ENCODE measurements at regions not wholly inside any gene's neighbourhood (a gene's known extent, or its start where the extent isn't known, plus 50 kb on each side); places are given as distances from the start of the nearest gene placed in this dataset.

- H3F3A ChIP-seq (ENCODE audit: insufficient read depth) = peaks cover 17% of the 10 kb centered on the region; the same call in 1 of the 2 replicates
- WGBS, 2 experiments (ENCODE audit: low coverage in 1 of 2, low lambda C conversion rate in 2 of 2, missing lambda C conversion rate in 2 of 2) = 77% methylated on average over 3 of the region's 3 CpGs
- DNase-seq = no peak
- H3K4me3 ChIP-seq = no peak overlapping the region
- H4K20me1 ChIP-seq (ENCODE audit: insufficient read depth) = no peaks in the 10 kb centered on the region
- no peak overlapping the region for H2AFZ ChIP-seq
- no peaks in the 10 kb centered on the region for H3K79me2 ChIP-seq (ENCODE audit: insufficient read depth)
- no peak overlapping the region for H3K9ac ChIP-seq
- peaks cover 21% of the 10 kb centered on the region for H3K4me1 ChIP-seq (ENCODE audit: insufficient read depth)
- no peak overlapping the region for H3K27ac ChIP-seq
- no peaks in the 10 kb centered on the region for H3K27me3 ChIP-seq (replicated peaks; ENCODE audit: insufficient read depth)
- TF ChIP-seq EZH2 (IDR thresholded peaks at IDR 0.05; ENCODE audit: insufficient read depth, poor library complexity, severe bottlenecking) (no peak), EZH2phosphoT487 (IDR thresholded peaks at IDR 0.05; ENCODE audit: insufficient read depth, low read depth) (no peak)
- in situ Hi-C loops (cut with MboI) = no loop called here
- no peaks in the 10 kb centered on the region for H3K36me3 ChIP-seq (ENCODE audit: low read depth)
- no peaks in the 10 kb centered on the region for H3K9me3 ChIP-seq (ENCODE audit: low read depth)
- H3K4me2 ChIP-seq (ENCODE audit: unreplicated experiment) = no peak overlapping the region
- H3K9me2 ChIP-seq (ENCODE audit: insufficient read depth) = no peaks in the 10 kb centered on the region
Measured at GRCh38 chr3:139130390-139131140, 85.9 kb upstream of the PRR23C start.

DNA sequence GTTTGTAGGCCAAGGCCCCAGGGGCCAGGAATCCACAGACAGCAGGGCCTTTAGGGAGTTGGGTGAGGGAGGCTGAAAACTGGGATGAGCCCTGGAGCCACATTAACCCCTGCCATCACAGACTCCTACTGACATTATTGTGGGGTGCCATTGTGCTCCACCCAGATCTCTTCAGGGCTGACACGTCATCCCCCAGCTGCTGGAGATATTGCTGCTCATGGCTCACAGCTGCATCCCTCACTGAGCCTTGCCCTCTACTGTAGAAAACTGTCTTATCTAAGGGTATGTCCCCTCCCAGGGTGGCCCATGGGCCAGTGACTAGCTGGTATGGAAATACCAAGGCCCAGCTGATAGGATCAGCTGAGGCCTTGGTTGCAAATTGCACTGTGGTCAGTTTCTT is 87.3 kb upstream of the PRR23C start:
- Histone ChIP-seq H3K27ac (no peak overlapping the region), H3K9ac (no peak overlapping the region), H2AFZ (no peak overlapping the region), H3K9me2 (ENCODE audit: insufficient read depth) (no peaks in the 10 kb centered on the region), H3K27me3 (replicated peaks; ENCODE audit: insufficient read depth) (no peaks in the 10 kb centered on the region), H3K36me3 (ENCODE audit: low read depth) (no peaks in the 10 kb centered on the region), H3K4me1 (ENCODE audit: insufficient read depth) (peaks cover 18% of the 10 kb centered on the region), H3F3A (ENCODE audit: insufficient read depth) (peaks cover 17% of the 10 kb centered on the region; the same call in 1 of the 2 replicates), H3K9me3 (ENCODE audit: low read depth) (no peaks in the 10 kb centered on the region), H4K20me1 (ENCODE audit: insufficient read depth) (no peaks in the 10 kb centered on the region), H3K4me3 (no peak overlapping the region), H3K79me2 (ENCODE audit: insufficient read depth) (no peaks in the 10 kb centered on the region), H3K4me2 (ENCODE audit: unreplicated experiment) (no peak overlapping the region)
- no peak for TF ChIP-seq EZH2 (IDR thresholded peaks at IDR 0.05; ENCODE audit: insufficient read depth, poor library complexity, severe bottlenecking)
- no peak for TF ChIP-seq EZH2phosphoT487 (IDR thresholded peaks at IDR 0.05; ENCODE audit: insufficient read depth, low read depth)
- in situ Hi-C loops (cut with MboI) = no loop called here
- 89 to 100% methylated on average over 1 of the region's 1 CpG for WGBS, 2 experiments (ENCODE audit: low coverage in 1 of 2, low lambda C conversion rate in 2 of 2, missing lambda C conversion rate in 2 of 2)
- no peak for DNase-seq

DNA sequence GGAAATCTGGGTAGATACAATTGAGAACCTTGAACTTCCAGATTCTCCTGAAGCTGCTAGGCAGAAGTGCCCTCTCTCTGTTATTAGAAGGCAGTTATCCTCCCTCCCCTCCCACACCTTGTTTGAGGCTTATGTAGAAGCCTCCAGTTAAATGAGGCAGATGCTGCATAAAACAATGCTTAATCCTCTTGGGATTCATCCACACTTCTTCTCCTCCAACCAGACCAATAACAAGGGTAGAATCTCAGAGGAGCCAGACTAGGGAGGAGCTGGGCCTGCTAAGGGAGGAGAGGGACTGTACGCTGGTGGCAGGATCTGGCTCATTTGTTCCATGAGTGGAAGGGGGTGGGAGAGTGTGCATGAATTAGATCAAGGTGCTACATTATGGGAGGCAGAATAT is 88.3 kb upstream of the PRR23C start:
- Histone ChIP-seq H3K9me3 (ENCODE audit: low read depth) (no peaks in the 10 kb centered on the region), H3K4me2 (ENCODE audit: unreplicated experiment) (no peak overlapping the region), H3K9me2 (ENCODE audit: insufficient read depth) (no peaks in the 10 kb centered on the region), H3K9ac (no peak overlapping the region), H3K27me3 (replicated peaks; ENCODE audit: insufficient read depth) (no peaks in the 10 kb centered on the region), H3K4me3 (no peak overlapping the region), H4K20me1 (ENCODE audit: insufficient read depth) (no peaks in the 10 kb centered on the region), H3K79me2 (ENCODE audit: insufficient read depth) (no peaks in the 10 kb centered on the region), H3K4me1 (ENCODE audit: insufficient read depth) (peaks cover 9% of the 10 kb centered on the region), H3F3A (ENCODE audit: insufficient read depth) (peaks cover 9% of the 10 kb centered on the region; the same call in 1 of the 2 replicates), H3K27ac (no peak overlapping the region), H3K36me3 (ENCODE audit: low read depth) (no peaks in the 10 kb centered on the region), H2AFZ (no peak overlapping the region)
- DNase-seq = no peak
- no peak for TF ChIP-seq EZH2 (IDR thresholded peaks at IDR 0.05; ENCODE audit: insufficient read depth, poor library complexity, severe bottlenecking)
- no peak for TF ChIP-seq EZH2phosphoT487 (IDR thresholded peaks at IDR 0.05; ENCODE audit: insufficient read depth, low read depth)
- WGBS, 2 experiments (ENCODE audit: low coverage in 1 of 2, low lambda C conversion rate in 2 of 2, missing lambda C conversion rate in 2 of 2) = 93 to 100% methylated on average over 1 of the region's 1 CpG
- in situ Hi-C loops (cut with MboI) = no loop called here

GRCh38 chr3:139134678-139135372 is 90.1 kb upstream of the PRR23C start:
- H3K9me2 ChIP-seq (ENCODE audit: insufficient read depth) = no peaks in the 10 kb centered on the region

More at GRCh38 chr3:139134678-139135372, 90.1 kb upstream of the PRR23C start:
- DNase-seq = no peak
- 81 to 87% methylated on average over 2 of the region's 2 CpGs for WGBS, 2 experiments (ENCODE audit: low coverage in 1 of 2, low lambda C conversion rate in 2 of 2, missing lambda C conversion rate in 2 of 2)
- Histone ChIP-seq H3K9me3 (ENCODE audit: low read depth) (no peaks in the 10 kb centered on the region), H3K27me3 (replicated peaks; ENCODE audit: insufficient read depth) (no peaks in the 10 kb centered on the region), H3K4me1 (ENCODE audit: insufficient read depth) (no peaks in the 10 kb centered on the region), H3K36me3 (ENCODE audit: low read depth) (no peaks in the 10 kb centered on the region), H3F3A (ENCODE audit: insufficient read depth) (no peaks in the 10 kb centered on the region), H3K4me2 (ENCODE audit: unreplicated experiment) (no peak overlapping the region), H2AFZ (no peak overlapping the region), H3K27ac (no peak overlapping the region), H3K9ac (no peak overlapping the region), H3K79me2 (ENCODE audit: insufficient read depth) (no peaks in the 10 kb centered on the region), H3K4me3 (no peak overlapping the region), H4K20me1 (ENCODE audit: insufficient read depth) (no peaks in the 10 kb centered on the region)
- TF ChIP-seq EZH2phosphoT487 (IDR thresholded peaks at IDR 0.05; ENCODE audit: insufficient read depth, low read depth) (no peak), EZH2 (IDR thresholded peaks at IDR 0.05; ENCODE audit: insufficient read depth, poor library complexity, severe bottlenecking) (no peak)
- in situ Hi-C loops (cut with MboI) = no loop called here
